ENCODE measurements at regions not wholly inside any gene's neighbourhood (a gene's known extent, or its start where the extent isn't known, plus 50 kb on each side); places are given as distances from the start of the nearest gene placed in this dataset.
"Not testable (repeated sequence)": the region's sequence is repeated elsewhere in the genome, so short reads cannot be mapped to it uniquely, and the experiment has no call there.

DNA sequence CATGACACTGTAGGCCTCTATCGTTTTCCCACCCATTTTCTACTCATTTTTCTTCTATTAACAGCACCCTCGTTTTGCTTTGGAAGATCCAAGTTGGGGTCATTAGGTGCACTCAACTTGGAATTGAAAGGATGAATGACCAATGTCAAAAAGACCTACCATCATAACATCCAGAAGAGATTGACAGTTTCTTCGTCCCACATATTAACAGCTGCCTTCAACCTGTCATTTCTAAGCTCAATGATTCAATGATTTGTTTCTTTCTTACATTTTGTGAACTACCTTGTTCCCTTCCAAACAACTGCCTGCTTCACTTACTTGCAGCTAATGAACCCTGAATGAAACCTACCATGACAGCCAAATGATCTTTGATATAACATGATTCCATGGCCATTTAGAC is 224.0 kb upstream of the KCNH7 start:
- DNase-seq, result no peak

DNA sequence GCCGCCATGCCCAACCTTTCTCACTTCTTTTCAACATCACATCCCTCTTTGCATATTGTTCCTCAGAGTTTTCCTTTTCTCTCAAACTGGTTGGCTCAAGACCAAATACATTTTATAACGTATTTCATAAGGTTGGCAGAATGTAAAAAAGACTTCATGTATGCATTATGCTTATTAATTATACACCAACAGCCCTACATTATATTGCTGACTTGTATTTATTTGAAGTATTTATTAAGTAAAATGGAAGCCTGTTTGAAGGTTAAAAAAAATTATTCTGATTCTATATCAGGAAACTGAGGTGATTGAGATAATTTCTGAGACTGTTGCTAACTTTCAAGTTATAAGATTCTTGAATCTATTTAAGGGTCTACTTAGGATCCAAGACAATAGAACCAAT is 208.0 kb upstream of the KCNH7 start:
- no peak for DNase-seq

DNA sequence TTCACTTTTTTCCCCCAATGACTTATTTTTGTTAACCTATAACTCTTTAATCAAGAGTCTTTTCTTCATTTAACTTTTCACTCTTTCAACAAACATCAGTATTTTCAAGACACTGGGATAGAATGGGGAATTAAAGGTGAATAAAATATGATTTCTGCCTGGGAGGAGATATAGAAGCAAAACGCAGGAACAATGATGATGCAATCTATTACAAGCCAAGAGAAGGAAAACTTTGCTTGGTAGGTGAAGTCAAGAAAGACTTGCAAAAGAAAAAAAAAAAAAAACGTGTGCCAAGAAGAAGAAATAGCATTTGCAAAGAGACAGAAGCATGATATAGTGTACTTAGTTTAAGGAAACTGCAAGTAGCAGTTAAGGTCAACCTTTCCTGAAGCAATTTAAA is 207.3 kb upstream of the KCNH7 start:
- no peak for DNase-seq

- DNase-seq, result no peak
These were observed 205.5 kb upstream of the KCNH7 start for GRCh38 chr2:163044114-163044513.

DNA sequence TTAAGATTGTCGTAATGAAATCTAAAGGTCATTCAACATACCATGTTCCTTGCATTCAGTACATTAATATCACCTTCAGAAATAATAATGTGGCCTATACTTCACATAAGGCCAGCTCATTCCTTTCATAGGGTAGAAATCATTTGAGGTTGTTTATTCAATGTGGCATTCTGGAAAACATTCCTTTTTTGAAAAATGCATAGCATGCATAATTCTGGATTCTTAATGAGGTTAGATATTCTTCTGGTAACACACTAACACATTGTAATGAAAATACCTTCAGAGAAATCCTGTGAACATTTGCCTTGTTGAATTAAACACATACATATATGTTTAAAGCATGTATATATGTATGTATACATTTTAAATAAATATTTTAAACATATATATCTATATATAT is 204.6 kb upstream of the KCNH7 start:
- DNase-seq, result no peak

- no peak for DNase-seq
These were observed 200.7 kb upstream of the KCNH7 start for GRCh38 chr2:163039266-163039665.

- DNase-seq, result no peak
These were observed 190.2 kb upstream of the KCNH7 start for GRCh38 chr2:163028807-163029206.

GRCh38 chr2:163026136-163026775 is 187.7 kb upstream of the KCNH7 start:
- not testable (repeated sequence) for DNase-seq

- DNase-seq, result not testable (repeated sequence)
These were observed 178.3 kb upstream of the KCNH7 start for GRCh38 chr2:163016882-163017281.

DNA sequence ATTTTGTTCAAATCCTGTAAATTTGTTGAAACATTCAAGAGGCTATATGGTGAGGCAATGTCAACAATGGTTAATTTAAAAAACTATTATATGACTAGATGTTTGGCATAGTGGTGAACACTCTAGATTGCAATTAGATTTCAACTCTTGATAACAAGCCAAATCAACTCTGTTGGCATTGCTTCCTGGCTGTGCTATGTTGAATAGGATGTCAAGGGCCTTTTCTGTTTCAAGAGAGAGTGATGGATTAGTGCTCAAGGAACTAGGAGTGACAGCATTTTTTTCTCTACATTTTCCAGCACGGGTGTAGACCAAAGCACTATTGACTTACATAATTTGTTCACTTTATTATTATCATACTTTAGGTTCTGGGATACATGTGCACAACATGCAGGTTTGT is 172.4 kb upstream of the KCNH7 start:
- no peak for DNase-seq

DNA sequence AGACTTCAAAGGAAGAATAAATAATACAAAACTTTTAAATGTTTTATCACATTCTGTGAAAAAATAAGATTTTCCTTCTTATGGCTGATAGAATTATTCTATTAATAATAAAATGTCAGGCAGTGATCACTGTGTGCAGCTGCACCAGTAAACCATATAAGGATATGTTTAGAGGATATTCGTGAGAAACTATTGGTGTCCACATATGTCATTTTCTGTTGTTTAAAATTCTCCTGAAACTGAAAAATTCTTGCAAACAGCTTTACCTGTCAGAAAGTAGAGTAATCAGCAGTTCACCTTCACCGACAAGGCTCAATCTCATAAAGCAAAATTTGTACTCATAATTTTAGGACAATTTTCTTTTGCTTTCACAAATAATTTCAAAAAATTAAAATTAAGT is 170.1 kb upstream of the KCNH7 start:
- DNase-seq, result no peak

DNA sequence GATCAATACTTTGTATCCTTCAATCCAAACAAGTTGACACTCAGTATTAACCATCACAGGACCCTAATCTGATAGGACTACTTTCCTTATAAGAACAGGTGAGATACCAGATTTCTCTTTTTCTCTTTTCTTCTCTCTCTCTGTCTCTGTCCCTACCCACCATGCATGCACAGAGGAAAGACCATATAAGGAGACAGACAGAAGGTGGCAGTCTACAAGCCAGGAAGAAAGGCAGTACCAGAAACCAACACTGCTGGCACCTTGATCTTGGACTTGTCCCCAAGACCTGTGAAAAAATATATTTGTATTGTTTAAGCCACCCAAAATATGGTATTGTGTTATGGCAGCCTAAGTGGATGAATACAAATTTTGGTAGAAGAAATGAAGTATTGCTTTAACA is 156.2 kb upstream of the KCNH7 start:
- no peak for DNase-seq

GRCh38 chr2:162992828-162993227 is 154.3 kb upstream of the KCNH7 start:
- no peak for DNase-seq

DNA sequence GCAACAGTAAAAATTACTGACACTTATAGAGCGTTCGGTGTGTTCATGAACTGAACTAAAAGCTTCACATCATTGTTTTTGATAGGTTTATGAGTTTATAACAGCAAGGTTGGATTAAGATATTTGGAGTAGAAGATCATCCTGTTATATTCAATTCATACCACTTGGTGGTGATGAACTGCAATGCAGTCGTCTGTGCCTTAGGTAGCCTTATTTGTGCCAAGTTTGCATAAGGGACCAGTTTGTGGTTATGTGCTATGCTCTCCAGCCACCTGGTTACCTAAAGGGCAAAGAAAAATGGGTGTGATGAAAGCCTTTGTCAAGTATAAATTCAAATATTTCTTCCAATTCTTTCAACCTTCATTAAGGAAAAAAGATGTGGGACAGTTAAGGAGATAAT is 150.9 kb upstream of the KCNH7 start:
- DNase-seq, result no peak

DNA sequence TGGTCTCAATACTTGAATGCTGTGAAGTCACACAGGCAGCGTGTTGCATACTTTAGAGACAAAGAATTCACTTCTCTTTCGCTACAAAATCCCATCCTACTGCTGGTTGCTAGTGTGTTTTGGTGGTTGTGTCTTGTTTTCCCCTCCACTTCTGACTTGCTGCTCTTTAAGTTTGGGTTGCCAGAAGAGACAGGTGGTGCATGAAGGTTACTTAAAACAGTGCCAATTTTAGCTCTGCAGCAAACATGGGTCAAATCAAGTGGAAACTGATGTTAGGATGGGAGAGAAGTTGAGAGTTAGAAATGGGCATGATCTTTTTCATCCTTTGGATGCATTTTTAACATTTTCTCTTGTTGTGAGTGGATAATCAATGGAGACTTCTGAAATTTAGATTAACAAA is 136.2 kb upstream of the KCNH7 start:
- no peak for DNase-seq

- DNase-seq, result no peak
These were observed 133.8 kb upstream of the KCNH7 start for GRCh38 chr2:162972383-162972782.

- no peak for DNase-seq
These were observed 129.7 kb upstream of the KCNH7 start for GRCh38 chr2:162968306-162968705.

DNA sequence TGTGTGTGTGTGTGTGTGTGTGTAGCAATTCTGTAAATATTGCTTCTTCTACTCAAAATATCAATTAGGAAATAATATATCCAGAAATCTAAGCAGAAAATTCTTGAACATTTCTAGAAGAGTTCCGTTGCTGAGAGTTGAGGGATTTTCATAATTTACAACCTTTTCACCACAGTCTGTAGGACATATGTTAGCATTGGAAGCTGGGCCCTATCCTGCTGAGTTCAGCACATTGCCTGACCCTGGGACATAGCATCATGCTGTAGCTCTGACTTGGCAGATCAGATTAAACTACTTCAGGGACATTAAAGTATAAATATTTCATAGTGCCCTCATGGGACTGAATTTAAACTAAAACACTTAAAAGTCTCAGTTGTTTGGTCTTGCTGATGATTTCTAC is 129.2 kb upstream of the KCNH7 start:
- no peak for DNase-seq

DNA sequence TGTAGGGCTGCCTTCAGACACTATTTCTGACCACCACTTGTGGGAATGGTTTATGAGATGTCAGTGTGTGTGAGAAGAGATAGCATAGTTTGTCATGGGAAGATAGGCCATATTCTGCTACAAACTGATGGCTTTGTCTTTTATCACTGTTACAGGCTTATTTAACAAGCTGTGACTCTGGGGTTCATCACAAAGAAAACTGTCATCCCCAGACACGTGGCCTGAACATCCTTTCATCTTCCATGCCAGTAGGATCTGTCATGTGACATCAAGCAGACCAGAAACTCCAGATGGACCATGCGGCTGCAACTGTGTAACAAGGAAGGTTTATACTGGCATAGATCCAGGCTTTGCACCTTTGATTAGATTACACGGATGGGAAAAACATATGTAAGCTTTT is 128.6 kb upstream of the KCNH7 start:
- DNase-seq, result no peak

GRCh38 chr2:162965191-162965590 is 126.6 kb upstream of the KCNH7 start:
- no peak for DNase-seq

DNA sequence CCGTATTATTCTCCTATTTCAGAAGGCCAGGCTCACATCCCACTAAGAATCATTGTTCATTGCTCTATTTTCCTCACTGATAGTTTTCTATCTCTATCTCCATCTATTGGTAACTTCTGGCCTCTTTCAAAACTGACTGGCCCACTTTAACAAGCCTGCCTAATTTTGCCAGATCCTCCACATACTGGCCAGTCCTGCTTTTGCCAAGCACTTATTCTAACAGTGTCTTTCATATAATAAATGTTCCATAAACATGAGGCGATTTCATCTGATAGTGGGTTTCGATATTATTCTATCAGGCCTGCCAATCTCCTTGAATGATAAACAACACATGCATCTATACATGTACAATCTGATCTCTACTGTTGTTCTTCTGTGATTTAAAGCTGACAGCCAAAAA is 125.9 kb upstream of the KCNH7 start:
- no peak for DNase-seq

GRCh38 chr2:162963156-162963555 is 124.6 kb upstream of the KCNH7 start:
- no peak for DNase-seq

DNA sequence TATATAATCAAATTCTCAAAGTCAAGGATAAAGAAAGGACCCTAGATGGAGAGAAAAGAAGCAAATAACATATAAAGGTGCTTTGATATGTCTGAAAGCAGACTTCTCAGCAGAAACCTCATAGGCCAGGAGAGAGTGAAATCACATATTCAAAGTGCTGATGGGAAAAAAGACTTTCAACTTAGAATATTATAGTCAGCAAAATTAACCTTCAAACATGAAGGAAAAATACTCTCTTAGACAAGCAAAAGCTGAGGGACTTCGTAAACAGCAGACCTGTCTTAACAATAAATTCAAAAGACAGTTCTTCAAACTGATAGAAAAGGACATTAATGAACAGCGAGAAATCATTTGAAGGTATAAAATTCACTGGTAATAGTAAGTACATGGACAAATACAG is 107.2 kb upstream of the KCNH7 start:
- DNase-seq, result no peak

DNA sequence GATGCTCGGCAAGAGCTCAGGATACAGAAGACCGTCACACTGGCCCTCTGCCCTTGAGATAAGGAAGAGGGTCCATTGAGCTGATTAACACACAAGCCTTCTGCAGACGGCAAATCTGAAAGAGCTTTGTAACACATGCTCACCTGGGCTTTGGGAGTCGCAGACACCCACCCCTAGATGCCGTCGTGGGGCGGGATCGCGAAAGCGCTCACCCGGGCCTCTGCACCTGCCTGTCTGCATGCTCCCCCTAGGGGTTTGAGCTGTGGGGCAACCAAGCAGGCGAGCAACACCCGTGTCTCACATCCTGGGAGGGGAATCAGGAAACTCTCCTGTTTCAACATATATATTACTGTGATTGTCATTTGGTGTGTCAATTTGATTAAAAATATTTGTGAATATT is 99.8 kb upstream of the KCNH7 start:
- no peak for DNase-seq

GRCh38 chr2:162934191-162934590 is 95.6 kb upstream of the KCNH7 start:
- no peak for DNase-seq

DNA sequence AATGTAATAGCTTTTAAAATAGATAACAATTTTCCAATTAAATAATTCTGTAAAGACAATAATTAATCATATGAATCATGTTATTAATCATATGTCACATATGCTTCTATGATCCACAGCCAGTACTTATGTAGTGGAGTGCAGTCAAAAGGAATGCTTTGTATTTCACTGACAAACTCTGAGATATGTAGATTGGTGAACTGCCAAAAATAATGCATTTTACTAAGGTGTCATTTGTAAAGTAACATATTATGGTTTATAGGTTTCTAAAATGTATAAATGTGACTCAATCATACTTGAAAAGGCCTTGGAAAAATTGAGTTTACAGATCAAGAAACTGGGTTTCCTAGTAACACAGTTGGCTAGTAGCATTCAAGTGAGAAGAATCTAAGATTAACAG is 93.8 kb upstream of the KCNH7 start:
- no peak for DNase-seq
